ENCODE measurements at regions not wholly inside any gene's neighbourhood (a gene's known extent, or its start where the extent isn't known, plus 50 kb on each side); places are given as distances from the start of the nearest gene placed in this dataset.
A peak's percentile ranks its signal among the peaks of the same experiment; 100 is the strongest.

DNA sequence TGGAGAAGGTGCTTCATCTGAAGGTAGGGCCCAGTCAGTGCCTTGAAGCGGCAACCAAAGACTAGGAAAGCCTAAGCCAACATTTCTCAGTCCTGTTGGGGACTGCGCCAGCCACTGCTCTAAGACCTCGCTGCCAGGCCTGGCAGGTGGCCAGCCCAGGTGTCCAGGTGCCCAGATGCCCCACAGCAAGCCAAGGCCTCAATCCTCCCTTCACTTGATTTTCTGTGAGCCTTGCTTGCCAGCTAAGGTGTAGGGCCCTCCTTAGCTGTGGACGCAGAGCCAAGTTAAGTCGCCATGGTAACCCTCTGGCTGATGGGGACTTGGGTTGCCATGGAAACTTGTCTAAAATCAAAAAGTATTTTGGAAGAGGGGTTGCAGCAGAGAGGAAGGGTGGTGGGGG lies 135.0 kb downstream of the NAV1 start:
- Histone ChIP-seq H4K20me1 (ENCODE audit: insufficient read depth, low read length) (no peaks in the 10 kb centered on the region), H3K79me2 (ENCODE audit: low read length) (no peaks in the 10 kb centered on the region), H3K9ac (ENCODE audit: low read length) (no peak overlapping the region)

DNA sequence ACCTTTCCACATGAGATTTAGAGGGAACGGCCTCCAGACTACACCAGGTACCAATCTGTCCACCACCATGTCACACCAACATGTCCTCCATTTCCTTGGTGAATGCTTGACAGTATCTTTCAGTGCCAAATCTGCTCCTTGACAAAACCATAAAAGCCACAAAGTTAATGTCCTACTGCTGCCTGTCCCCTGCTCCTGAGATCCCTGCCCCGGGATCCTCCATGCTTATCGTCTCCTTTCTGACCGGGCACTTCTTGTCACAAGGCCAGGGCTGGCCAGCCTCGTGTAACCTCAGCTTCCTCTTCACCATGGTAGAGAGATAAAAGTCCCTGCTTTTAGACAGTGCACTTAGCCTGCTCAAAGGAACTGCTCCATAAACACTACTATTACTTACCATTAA lies 136.2 kb downstream of the NAV1 start:
- Histone ChIP-seq H2AFZ (ENCODE audit: low read depth, low read length) (no peak overlapping the region), H3K27ac (ENCODE audit: low read length) (no peak overlapping the region), H3K79me2 (ENCODE audit: low read length) (no peaks in the 10 kb centered on the region), H3K9me3 (ENCODE audit: insufficient read depth, low read length) (no peaks in the 10 kb centered on the region), H3K9ac (ENCODE audit: low read length) (no peak overlapping the region), H4K20me1 (ENCODE audit: insufficient read depth, low read length) (no peaks in the 10 kb centered on the region), H3K4me2 (ENCODE audit: low read length) (no peak overlapping the region), H3K27me3 (ENCODE audit: low read depth, low read length) (peaks cover 19% of the 10 kb centered on the region), H3K36me3 (replicated peaks; ENCODE audit: low read depth, low read length) (no peaks in the 10 kb centered on the region), H3K4me1 (ENCODE audit: low read length) (no peaks in the 10 kb centered on the region; the same call in 1 of the 2 replicates), H3K4me3 (ENCODE audit: low read length) (no peak overlapping the region)
- no peak for TF ChIP-seq EZH2phosphoT487 (IDR thresholded peaks at IDR 0.05; ENCODE audit: low read depth)
- TF ChIP-seq, protein P1, sequence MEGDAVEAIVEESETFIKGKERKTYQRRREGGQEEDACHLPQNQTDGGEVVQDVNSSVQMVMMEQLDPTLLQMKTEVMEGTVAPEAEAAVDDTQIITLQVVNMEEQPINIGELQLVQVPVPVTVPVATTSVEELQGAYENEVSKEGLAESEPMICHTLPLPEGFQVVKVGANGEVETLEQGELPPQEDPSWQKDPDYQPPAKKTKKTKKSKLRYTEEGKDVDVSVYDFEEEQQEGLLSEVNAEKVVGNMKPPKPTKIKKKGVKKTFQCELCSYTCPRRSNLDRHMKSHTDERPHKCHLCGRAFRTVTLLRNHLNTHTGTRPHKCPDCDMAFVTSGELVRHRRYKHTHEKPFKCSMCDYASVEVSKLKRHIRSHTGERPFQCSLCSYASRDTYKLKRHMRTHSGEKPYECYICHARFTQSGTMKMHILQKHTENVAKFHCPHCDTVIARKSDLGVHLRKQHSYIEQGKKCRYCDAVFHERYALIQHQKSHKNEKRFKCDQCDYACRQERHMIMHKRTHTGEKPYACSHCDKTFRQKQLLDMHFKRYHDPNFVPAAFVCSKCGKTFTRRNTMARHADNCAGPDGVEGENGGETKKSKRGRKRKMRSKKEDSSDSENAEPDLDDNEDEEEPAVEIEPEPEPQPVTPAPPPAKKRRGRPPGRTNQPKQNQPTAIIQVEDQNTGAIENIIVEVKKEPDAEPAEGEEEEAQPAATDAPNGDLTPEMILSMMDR (IDR thresholded peaks at IDR 0.05; ENCODE audit: low read depth, low read length): no peak

More for the DNA sequence above, 135.0 kb downstream of the NAV1 start:
- no peak overlapping the region for H3K27ac ChIP-seq (ENCODE audit: low read length)
- H3K4me3 ChIP-seq (ENCODE audit: low read length): no peak overlapping the region
- no peaks in the 10 kb centered on the region for H3K9me3 ChIP-seq (ENCODE audit: insufficient read depth, low read length)
- no peak for TF ChIP-seq EZH2phosphoT487 (IDR thresholded peaks at IDR 0.05; ENCODE audit: low read depth)
- TF ChIP-seq, protein P1 (IDR thresholded peaks at IDR 0.05; ENCODE audit: low read depth, low read length): no peak
- no peak overlapping the region for H2AFZ ChIP-seq (ENCODE audit: low read depth, low read length)
- no peak overlapping the region for H3K4me2 ChIP-seq (ENCODE audit: low read length)
- no peaks in the 10 kb centered on the region for H3K36me3 ChIP-seq (replicated peaks; ENCODE audit: low read depth, low read length)
- H3K27me3 ChIP-seq (ENCODE audit: low read depth, low read length): peaks cover 16% of the 10 kb centered on the region
- no peaks in the 10 kb centered on the region; the same call in 1 of the 2 replicates for H3K4me1 ChIP-seq (ENCODE audit: low read length)

DNA sequence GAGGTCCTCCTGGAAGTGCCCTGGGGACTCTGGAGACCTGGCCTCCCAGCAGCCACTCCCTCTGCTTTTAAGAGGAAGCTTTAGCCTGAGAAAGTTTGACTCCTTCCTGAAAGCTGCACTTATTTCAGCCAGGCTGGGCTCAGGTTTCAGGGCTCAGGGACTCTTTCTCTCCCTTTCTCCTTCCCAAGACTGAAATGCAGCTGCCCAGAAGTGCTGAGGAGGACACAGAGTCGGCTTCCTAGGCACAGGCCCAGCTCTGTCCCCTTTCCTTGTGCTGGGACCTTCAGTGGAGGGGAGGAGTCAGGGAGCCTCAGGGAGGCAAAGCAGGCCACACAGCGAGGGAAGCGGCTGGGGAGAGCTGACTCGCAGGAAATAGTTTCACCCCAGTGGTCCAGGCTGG lies 137.3 kb downstream of the NAV1 start:
- Histone ChIP-seq H3K4me3 (ENCODE audit: low read length) (no peak overlapping the region), H3K27me3 (ENCODE audit: low read depth, low read length) (peaks cover 19% of the 10 kb centered on the region), H3K79me2 (ENCODE audit: low read length) (no peaks in the 10 kb centered on the region), H3K4me1 (ENCODE audit: low read length) (no peaks in the 10 kb centered on the region; the same call in 1 of the 2 replicates), H3K4me2 (ENCODE audit: low read length) (no peak overlapping the region), H4K20me1 (ENCODE audit: insufficient read depth, low read length) (no peaks in the 10 kb centered on the region), H3K36me3 (replicated peaks; ENCODE audit: low read depth, low read length) (no peaks in the 10 kb centered on the region), H3K9ac (ENCODE audit: low read length) (no peak overlapping the region), H3K9me3 (ENCODE audit: insufficient read depth, low read length) (no peaks in the 10 kb centered on the region), H3K27ac (ENCODE audit: low read length) (no peak overlapping the region), H2AFZ (ENCODE audit: low read depth, low read length) (peak overlapping the region; percentile 71)
- no peak for TF ChIP-seq EZH2phosphoT487 (IDR thresholded peaks at IDR 0.05; ENCODE audit: low read depth)
- TF ChIP-seq, protein P1 (IDR thresholded peaks at IDR 0.05; ENCODE audit: low read depth, low read length): no peak

DNA sequence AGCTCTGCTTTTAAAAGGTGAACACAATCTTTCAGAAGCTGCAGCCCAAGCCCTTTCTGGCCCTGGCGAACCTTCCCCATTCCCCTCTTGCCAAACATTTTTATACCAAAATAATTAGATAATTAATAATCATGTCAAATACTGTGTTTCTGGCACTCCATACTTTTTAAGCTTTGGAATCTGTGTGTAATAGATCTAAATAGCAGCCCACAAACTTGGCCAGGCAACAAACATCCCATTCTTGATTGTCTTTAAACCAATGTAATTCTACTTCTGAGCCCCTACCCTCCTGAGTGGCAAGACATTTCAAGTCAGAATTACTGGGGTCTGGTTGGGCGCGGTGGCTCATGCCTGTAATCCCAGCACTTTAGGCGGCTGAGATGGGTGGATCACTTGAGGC lies 137.7 kb downstream of the NAV1 start:
- peaks cover 19% of the 10 kb centered on the region for H3K27me3 ChIP-seq (ENCODE audit: low read depth, low read length)
- no peaks in the 10 kb centered on the region for H3K36me3 ChIP-seq (replicated peaks; ENCODE audit: low read depth, low read length)
- TF ChIP-seq, protein P1 (IDR thresholded peaks at IDR 0.05; ENCODE audit: low read depth, low read length): no peak
- H3K79me2 ChIP-seq (ENCODE audit: low read length): no peaks in the 10 kb centered on the region
- no peak overlapping the region for H3K4me3 ChIP-seq (ENCODE audit: low read length)
- H4K20me1 ChIP-seq (ENCODE audit: insufficient read depth, low read length): no peaks in the 10 kb centered on the region
- H3K9ac ChIP-seq (ENCODE audit: low read length): no peak overlapping the region
- H3K9me3 ChIP-seq (ENCODE audit: insufficient read depth, low read length): no peaks in the 10 kb centered on the region
- no peak overlapping the region for H3K27ac ChIP-seq (ENCODE audit: low read length)
- no peaks in the 10 kb centered on the region; the same call in 1 of the 2 replicates for H3K4me1 ChIP-seq (ENCODE audit: low read length)
- H3K4me2 ChIP-seq (ENCODE audit: low read length): no peak overlapping the region
- H2AFZ ChIP-seq (ENCODE audit: low read depth, low read length): 0 out of 2 replicates have a peak overlapping the region, but pooled peaks have one; percentile 71

All from OCI-LY3 (cell line).